Stimulated activated CD8-positive, alpha-beta memory T cell treated with anti-CD3 and anti-CD28 coated beads, Interleukin-12 subunit alpha, Interleukin-12 subunit beta, amount 100 ng/mL, for 4 hours (primary cell): ENCODE measurements at regions not wholly inside any gene's neighbourhood (a gene's known extent, or its start where the extent isn't known, plus 50 kb on each side); places are given as distances from the start of the nearest gene placed in this dataset.

Experiments
- DNase-seq: peaks from one replicate; pipeline ENCODE4 v3.0.0-alpha.2; 2020; ENCODE audit warnings: low read depth

DNA sequence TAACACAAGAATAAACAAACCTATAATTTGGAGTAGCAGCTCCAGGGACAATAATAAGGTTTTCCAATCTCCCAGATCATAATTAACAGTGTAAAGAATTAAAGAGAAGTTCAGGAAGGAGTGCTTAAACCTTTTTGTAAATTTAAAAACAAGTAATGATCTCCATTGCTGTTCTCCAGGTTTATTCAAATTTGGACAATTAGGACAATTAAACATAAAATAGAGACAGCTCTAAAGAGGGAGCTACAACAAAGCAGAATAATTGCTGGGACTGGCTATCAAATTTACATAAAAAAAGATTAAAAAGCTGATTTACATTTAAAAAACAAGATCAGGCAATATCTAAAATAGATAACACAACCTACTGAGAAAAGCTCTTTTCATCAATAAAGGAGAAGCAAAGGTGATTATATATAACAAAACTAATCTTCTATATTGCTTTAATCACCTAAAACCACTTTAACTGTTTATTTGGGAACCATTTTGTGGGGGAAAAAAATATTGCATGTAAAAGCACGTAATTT, 80.1 kb upstream of the CREB1 start:
- no peak for DNase-seq

DNA sequence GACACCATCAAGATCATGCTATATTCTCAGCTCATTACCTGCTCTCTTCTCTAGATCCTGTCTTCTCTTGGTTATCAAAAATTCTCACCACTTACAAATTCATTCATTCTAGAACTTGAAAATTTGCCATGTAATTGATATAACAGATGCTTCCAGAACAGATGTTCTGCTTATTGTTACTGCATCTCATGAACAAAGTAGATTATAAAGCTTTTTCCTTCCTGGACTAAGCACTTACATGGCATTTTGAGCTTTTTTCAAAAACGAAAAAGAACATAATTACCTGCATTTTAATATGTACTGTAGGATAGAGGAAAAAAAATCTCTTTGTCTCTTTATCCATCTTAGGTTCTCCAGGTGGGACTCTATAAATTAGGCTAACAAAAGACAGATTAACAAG, 79.6 kb upstream of the CREB1 start:
- no peak for DNase-seq

DNA sequence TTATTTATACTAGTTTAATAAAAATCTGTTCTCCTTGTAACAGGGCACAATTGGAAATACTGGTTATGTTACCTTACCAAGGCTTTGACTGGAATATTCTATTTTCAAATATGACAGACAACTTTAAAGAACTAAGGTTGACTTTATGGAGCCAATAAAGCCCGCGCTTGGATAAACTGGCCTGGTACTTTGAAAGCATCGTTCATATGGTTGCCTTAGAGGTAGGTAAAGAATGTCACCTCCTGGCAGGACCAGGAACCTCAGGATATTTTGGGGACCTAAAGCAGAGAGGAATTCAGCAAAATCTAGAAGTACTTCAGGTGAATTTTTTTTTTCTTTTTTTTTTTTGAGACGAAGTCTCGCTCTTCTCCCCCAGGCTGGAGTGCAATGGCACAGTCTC, 71.2 kb upstream of the CREB1 start:
- DNase-seq, result no peak

DNA sequence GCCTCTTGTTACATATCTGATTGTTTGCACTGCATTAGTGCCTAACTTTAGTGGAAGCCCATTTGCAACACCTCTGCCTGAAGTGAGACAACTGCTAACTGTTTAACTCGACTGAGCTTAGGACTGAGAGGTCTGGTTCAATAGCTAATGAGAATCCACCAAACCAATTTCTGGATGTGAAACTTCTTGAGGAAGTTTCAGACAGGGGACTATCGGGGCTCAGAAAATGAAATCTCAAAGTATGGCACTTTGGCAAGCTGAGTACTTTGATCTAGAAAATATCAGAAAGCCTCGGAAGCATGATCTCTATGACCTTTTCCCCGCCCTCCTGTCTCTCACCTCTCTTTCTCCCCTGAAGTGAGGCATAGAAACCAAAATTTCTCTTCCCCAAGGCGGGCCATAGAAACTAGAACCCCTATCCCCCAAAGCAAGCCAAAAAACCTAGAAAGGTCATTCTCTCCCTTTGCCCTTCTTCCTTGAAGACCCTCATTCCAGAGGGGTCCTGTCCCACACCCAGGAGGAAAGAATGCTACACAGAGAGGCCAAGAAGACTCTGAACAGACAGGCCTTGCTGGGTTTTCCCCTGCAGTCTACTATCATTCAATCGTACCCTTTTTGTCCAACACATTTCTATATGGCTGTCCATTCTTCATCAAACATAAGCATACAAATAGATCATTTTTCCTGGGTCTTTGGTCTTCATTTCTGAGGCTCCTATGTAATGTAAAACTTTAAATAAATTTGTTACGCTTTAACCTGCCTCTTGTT, 69.6 kb upstream of the CREB1 start:
- no peak for DNase-seq

DNA sequence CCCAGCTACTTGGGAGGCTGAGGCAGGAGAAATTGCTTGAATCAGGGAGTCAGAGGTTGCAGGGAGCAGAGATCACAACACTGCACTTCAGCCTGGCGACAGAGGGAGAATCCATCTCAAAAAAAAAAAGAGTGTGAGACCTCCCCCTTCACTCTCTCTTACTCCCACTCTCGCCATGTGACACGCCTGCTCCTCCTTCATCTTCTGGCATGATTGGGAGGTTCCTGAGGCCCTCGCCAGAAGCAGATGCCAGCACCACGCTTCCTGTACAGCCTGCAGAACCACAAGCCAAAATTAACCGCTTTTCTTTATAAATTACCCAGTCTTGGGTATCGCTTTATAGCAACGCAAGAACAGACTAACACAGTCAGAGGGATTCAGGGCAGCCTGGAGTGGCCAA, 66.3 kb upstream of the CREB1 start:
- DNase-seq, result no peak

DNA sequence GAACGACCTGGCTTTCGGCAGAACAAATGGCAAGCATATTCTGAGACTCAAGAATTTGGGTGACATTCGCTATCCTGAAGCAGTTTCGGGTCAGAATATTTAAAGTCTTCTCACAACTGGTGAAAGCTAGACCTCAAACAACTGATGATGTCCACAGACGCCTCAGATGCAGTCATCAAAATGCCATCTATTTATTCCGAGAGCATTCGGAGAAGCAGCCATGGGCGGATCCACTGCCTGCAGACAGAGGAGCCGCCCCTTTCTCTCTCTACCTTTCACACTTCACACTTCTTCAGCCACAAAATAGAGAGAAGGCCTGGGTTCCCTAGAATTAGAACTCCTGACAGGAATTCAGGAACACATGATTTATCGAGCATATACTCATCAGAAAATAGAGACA, 65.8 kb upstream of the CREB1 start:
- no peak for DNase-seq

DNA sequence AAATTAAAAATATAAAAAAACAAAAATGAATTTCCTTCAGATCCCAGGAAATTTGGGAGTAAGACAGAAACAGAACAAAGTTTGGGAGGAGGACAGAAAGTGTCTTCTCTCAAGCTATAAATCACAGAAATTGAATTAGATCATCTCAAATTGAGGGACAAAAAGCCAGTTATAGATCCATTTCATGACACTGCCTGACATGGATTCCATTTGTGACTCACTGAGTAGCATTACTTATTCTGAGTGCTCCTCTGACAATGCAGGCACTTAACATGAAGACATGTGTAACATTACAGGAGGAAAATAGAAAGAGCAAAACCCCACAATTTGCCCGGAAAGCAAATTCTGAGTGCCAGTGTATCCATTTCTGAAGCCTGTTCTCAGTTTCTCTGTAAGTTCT, 63.9 kb upstream of the CREB1 start:
- no peak for DNase-seq

DNA sequence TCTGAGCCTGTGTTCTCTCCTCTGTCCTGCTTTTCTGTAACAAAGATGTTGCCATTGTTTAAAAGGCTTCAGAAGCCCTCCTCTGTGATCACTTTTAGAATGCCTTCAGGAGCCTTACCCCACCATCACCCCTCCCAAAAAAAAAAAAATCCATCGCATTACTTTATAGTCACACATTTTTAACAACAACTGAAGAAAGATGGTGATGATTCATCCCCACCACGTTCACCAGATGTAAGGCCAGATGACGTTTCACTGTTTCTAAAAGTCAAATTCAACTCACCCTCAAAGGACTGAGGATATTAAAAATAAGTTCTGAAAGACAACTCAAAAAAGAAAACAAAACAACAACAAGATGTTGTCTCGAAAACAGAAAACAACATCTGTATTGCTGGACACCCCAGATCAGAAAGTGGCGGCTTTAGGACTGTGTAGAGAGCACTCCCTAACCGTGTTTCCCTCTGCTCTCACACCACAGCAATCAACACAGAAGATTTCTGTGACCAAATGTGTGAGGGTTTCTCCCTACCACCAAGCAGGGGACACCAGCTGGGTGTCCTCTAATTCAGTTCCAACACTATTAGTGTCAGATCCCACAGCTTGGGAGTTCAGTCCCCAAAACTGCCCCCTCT, 61.9 kb upstream of the CREB1 start:
- no peak for DNase-seq

DNA sequence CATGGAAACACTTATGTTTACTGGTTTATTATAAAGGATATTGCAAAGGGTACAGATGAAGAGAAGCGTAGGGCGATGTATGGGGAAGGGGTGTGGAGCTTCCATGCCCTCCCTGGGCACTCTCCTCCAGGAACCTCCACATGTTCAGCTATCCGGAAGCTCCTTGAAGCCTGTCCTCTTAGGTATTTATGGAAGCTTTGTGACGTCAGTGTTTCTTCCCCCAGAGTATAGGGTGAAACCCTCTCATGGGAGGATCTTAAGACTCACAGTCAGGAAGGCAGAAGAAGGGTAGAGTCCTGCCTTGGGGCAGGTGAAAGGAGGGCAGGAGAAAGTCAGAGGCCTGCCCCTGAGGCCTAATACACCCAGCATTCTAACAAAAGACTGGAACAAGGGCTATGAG, 61.3 kb upstream of the CREB1 start:
- DNase-seq, result no peak

DNA sequence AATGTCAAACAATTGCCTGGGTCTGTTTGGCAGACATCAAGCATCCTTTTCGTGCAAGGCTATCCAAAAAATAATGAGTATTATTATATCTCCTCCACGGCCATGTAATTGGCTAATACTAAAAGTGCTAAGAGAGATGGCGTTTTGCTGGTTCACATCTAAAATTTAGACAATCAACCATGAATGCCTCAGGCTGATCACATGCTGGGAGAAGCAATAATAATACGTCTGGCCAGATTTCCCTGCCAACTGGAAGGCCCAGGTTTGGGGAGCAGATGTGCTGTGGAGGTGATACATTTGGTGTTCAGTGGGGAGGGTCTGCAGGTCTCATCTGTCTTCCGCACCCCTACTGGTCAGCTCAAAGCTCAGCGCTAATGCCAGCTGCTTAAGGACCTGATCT, 60.3 kb upstream of the CREB1 start:
- DNase-seq, result no peak

DNA sequence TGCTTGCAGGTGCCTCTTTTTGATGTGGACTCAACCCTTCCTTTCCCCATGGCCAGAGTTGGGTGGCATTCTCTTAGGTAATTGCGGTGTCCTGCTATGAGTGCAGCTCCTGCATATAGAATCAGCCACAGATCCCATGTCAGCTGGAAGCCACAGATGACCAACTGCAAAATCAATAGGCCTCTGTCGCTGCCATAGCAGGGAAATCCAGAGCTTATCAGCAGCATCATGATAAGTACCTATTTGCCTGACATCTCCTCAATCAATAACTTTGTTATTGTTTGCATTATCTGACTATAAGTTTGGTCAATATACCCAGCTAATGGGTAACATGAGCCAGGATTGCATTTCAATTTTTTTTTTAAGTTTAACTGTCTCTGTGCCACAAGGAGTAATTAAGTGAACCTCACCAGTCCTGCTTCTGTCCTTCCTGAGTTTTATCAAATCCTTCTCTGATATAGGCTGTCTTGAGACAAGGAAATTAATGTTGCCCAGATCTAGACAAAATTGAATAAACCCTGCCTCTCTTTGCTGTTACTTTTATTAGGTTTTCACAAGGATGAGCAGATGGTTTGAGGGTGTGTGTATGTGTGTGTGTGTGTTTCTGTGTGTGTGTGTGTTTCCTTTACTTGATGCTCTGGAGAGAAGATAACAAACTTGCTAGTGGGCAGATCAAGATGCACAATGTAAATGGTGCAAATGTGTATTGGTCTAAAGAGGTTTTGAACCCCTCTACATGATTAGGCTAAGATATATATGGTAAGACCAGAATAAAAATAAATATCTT, 59.6 kb upstream of the CREB1 start:
- DNase-seq, result no peak

DNA sequence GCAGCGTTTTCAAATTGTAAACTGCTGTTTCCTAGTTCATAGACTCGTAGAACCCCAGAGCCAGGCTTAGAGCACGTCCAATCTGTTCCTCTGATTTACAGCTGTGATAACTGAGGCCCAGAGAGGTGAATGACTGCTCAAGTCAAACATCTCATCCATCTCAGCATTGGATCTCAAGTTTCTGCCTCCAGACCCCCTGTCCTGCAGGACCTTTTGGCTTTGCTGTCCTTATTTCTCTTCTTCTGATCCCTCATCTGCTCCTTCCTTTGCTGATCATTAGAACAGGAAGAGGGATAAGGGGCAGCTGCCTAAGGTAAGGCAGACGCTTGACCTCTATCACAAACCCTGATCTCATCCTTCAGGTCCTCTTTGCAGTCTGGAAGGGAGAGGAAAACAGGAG, 58.5 kb upstream of the CREB1 start:
- no peak for DNase-seq

DNA sequence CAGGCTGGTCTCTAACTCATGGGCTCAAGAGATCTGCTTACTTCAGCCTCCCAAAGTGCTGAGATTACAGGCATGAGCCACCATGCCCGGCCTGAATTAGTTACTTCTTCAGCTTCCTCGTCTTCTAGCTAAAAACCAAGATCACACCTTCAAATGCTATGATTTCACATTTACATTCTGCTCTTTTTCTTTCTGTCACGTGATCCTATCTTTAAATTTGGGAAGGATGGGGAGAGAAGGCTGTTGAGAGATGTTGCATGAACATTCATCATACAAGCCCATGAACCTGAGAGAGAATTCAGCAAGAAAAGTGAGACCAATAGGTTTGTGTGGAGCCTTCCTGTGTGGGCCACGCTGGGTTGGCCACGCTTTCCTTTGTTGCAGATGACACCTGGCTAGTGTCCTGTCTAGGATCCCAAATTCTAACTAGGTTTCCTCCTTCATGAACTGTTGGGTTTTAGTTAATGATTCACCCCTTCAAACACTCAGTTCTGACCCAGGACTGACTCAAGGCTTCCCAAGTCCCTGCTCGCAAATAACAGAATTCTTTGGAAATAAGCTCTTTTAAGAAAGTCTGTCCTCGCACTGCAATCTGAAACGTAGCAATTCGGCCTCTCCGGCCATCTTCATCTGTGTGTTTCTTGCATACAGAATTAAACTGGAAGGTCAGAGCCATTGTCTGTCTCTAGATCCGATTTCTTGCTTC, 57.3 kb upstream of the CREB1 start:
- DNase-seq, result no peak

DNA sequence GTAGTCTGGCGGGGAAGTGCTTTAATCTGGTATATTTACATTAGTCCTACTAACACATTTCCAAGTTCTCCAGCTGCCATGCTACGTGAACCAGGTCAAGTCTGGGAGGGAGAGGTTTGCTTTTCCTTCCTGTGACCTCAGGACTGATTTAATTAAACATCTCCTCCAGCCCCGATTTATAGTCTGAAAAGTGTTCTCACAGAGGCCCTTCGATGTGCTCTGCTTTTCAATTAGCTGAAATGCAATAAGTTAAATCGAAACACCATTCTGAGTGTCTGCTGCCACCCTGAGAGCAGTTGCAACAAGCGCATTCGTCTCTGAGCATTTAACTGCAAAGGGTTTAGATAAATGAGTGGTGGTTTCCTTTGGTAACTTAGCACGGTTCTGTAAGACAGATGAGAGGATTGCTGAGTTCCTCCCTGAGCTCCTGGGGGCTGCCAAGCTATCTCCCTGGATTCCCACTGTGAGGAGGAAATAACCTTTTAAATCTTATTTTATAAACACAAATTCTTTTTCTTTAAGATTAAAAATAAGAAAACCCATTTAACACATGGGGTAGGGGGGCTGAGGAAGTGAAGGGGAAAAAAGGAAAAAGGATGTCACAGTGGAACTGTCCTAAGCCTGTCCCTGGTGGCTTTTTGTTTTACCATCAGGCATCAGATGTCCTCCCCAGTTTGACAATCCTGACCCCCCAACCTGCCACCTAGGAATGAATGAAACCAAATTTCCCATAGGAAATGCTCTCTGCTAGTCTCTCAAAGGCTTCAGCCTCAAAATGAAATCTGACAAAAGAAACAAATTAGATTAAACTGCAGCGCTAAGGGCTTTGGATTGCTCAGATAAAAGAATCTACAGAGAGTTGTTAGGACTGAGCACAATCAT, 56.5 kb upstream of the CREB1 start:
- DNase-seq, result no peak

DNA sequence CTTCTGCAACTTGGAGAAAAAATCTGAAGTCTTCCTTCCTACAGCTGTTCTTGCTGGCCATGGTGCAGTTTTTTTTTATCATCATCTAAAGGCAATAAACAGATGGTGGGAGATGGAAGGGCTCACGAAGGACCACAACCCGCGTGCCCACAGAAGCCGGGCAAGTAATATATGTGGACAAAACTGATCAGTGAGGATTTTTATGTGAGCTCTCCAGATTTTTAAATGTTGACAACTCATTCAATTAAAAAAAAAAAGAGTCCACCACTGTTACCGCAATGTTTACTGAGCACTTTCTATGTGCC, 55.9 kb upstream of the CREB1 start:
- no peak for DNase-seq

DNA sequence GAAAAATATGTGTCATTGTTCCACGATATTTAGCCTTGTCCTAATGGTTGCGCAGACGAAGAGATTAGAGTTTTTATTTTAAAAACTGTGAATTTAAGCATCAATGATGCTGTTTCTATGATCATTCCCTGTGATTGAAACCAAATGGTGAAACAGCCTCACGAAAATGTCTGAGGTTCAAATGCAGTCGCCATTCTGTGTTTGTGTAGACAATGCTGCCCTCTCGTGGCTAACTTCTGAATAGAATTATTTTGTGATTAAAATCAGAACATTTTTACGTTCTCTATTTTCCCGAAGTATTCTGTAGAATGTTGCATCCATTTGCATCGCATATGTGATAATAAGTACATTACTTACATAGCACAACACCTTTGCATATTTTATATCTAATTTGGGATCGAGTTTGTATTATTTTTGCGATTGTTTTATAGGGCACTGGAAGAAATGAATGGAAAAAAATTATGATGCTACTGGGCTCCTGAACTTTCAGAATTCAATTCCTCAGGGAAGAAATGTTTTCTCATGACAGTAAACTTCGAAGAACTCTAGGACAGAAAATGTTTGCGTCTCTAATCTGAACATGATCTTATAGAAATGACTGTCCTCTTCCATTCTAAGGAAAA, 54.8 kb upstream of the CREB1 start:
- no peak for DNase-seq

DNA sequence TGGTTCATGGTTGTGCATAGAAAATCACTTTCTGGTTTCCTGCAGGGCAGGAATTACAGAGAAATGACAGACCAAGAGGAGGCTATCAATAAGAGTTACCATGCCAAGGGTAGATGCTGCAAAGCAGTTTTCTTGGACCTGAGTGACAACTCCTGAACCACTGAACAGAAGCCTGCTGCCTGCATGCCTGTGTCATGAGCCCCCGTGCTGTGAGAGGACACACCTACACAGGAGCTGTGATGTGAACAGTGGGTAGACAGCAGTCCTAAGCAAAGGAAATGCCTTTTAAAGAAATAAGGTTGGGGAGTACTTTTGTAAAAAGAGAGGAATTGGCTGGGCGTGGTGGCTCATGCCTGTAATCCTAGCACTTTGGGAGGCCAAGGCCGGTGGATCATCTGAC, 54.2 kb upstream of the CREB1 start:
- DNase-seq, result no peak

DNA sequence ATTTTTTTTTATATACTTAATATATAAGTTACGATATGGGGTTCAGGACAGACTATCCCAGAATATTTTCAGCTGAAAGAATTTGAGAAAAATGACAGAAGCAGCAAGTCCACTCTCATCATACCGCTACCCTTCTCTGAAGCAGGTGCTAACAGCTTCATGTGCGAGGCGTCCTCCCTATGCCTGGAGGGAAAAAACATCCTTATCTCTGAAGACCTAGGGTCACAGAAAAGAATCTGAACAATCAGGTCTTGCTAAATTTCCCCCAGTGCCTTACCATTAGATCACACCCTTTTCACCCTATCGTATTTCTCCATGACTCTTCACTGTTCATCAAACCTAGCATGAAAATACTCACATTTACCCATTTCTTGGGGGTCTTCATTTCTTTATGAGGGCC, 51.9 kb upstream of the CREB1 start:
- DNase-seq, result no peak

DNA sequence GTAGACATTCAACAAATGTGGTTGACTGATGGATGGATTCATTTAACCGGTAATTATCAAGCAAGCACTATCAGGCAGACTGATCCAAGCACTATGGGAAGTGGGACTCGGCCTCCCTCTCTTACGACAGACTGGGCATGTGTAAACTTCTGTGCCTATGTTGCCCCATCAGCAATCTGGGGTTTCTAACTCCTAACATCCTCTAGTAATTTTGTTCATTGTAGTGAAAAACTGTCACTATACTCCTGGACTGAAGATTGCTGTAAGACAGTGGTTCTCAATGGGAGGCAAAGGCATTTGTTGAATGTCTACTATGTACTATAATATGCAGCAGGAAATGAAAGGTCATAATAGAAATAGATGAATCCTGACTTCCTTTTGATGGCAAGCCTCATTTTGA, 51.2 kb upstream of the CREB1 start:
- DNase-seq, result no peak

DNA sequence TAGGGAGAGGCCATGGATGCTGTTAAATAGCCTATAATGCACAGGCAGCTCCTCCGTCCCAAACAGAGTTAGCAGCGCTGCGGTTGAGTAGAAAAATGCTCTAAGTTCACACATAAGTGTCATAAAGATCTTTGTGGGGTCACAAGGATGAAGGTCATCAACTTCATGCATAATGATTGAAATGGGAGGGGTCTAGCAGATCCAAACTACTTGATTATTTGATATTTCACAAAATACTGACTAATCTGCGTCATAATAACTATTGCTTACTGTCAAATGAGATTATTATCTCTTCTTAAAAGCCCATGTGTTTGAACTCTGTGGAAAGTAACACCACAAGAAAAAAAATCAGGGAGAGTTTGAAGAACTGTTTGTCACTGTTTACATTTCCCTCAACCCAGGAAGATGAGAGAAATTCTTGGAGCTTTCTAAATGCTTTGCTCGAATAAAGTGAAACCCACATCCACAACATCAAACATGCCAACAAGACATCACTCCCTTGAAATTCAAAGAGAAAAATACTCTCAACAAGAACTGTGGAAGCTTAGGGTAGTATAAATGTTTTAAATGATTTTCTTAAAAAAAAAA, 50.5 kb upstream of the CREB1 start:
- DNase-seq, result no peak
